NCI-H460 (cell line): ENCODE measurements at regions not wholly inside any gene's neighbourhood (a gene's known extent, or its start where the extent isn't known, plus 50 kb on each side); places are given as distances from the start of the nearest gene placed in this dataset.
A peak's percentile ranks its signal among the peaks of the same experiment; 100 is the strongest.
"Not testable (repeated sequence)": the region's sequence is repeated elsewhere in the genome, so short reads cannot be mapped to it uniquely, and the experiment has no call there.

Experiments
- DNase-seq: peaks from one replicate; pipeline ENCODE4 v3.0.0-alpha.2; 2016; ENCODE audit warnings: low read depth; ENCODE audit errors: extremely low read depth

- DNase-seq, result peak; percentile 5
Observed at GRCh38 chr2:210955591-210955990, 399.2 kb downstream of the CPS1 start.

GRCh38 chr2:210956101-210956500, 399.7 kb downstream of the CPS1 start:
- DNase-seq, result no peak

GRCh38 chr2:210961249-210961648, 404.9 kb downstream of the CPS1 start:
- DNase-seq, result no peak

GRCh38 chr2:210963386-210963785, 407.0 kb downstream of the CPS1 start:
- no peak for DNase-seq

- DNase-seq, result no peak
Observed at GRCh38 chr2:210964141-210964764, 407.9 kb downstream of the CPS1 start.

- DNase-seq, result no peak
Observed at GRCh38 chr2:210965472-210965871, 409.1 kb downstream of the CPS1 start.

GRCh38 chr2:210966330-210966729, 409.9 kb downstream of the CPS1 start:
- no peak for DNase-seq

GRCh38 chr2:210971431-210971830, 415.0 kb downstream of the CPS1 start:
- no peak for DNase-seq

GRCh38 chr2:210986806-210987205, 430.4 kb downstream of the CPS1 start:
- not testable (repeated sequence) for DNase-seq

GRCh38 chr2:210991107-210991506, 434.7 kb downstream of the CPS1 start:
- DNase-seq, result no peak

- no peak for DNase-seq
Observed at GRCh38 chr2:210994104-210994503, 437.7 kb downstream of the CPS1 start.

- DNase-seq, result no peak
Observed at GRCh38 chr2:210997373-210997772, 441.0 kb downstream of the CPS1 start.

- DNase-seq, result no peak
Observed at GRCh38 chr2:210998334-210998733, 441.9 kb downstream of the CPS1 start.

GRCh38 chr2:211014376-211014775, 458.0 kb downstream of the CPS1 start:
- DNase-seq, result no peak

- DNase-seq, result no peak
Observed at GRCh38 chr2:211014906-211015305, 458.5 kb downstream of the CPS1 start.

GRCh38 chr2:211025089-211025488, 468.7 kb downstream of the CPS1 start:
- DNase-seq, result not testable (repeated sequence)

- DNase-seq, result no peak
Observed at GRCh38 chr2:211026109-211026508, 469.7 kb downstream of the CPS1 start.

GRCh38 chr2:211027976-211028375, 471.6 kb downstream of the CPS1 start:
- no peak for DNase-seq

GRCh38 chr2:211033765-211034164, 477.4 kb downstream of the CPS1 start:
- DNase-seq, result peak; percentile 21

- DNase-seq, result peak; percentile 34
Observed at GRCh38 chr2:211035548-211036185, 479.3 kb downstream of the CPS1 start.

GRCh38 chr2:211045025-211045424, 488.6 kb downstream of the CPS1 start:
- no peak for DNase-seq

GRCh38 chr2:211049321-211050018, 493.1 kb downstream of the CPS1 start:
- no peak for DNase-seq
